ENCODE measurements at regions not wholly inside any gene's neighbourhood (a gene's known extent, or its start where the extent isn't known, plus 50 kb on each side); places are given as distances from the start of the nearest gene placed in this dataset.

DNA sequence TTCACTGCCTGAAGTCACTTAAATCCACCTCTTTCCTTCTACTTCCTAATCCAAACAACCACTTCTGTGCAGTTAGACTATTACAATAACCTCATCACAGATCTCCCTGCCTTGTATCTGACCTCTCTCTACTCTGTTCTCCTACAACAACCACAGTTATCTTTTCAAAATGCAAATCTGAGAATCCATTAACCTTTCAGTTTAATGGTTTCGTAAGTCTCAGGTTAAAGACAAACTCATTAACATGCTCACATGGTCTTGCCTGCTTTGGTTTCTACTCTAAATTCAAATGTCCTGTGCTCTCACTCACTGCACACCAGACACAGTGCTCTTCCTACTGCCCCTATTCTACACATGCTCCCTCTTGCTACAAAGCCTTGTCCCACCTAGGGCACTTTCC, 406.5 kb upstream of the THBS1 start:
- no peak for DNase-seq (ENCODE audit: low read depth, low spot score)

- no peak for DNase-seq (ENCODE audit: low read depth, low spot score)
These were observed 404.8 kb upstream of the THBS1 start for GRCh38 chr15:39176030-39176429.

GRCh38 chr15:39177561-39177960, 403.3 kb upstream of the THBS1 start:
- no peak for DNase-seq (ENCODE audit: low read depth, low spot score)

GRCh38 chr15:39180030-39180429, 400.8 kb upstream of the THBS1 start:
- DNase-seq (ENCODE audit: low read depth, low spot score), result no peak

DNA sequence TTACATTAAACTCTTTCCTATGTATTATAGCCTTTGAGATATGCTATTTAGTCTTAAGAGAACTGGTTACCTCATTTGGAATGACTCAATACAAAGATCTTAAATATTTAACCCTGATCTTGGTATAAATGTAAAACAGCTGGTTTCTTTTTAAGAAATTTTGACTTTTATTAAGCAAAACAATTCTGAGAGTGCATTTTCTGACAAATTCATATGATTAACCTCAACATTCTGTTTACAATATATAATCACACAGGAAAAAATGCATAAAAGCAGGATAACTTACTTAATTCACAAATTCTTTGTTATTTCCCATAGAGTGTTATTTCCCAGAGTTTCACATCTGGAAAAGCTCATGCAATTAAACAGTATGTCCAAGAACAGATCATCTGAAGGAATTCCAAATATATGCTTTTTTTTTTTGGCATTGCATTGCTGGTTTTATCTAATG, 400.4 kb upstream of the THBS1 start:
- no peak for DNase-seq (ENCODE audit: low read depth, low spot score)

DNA sequence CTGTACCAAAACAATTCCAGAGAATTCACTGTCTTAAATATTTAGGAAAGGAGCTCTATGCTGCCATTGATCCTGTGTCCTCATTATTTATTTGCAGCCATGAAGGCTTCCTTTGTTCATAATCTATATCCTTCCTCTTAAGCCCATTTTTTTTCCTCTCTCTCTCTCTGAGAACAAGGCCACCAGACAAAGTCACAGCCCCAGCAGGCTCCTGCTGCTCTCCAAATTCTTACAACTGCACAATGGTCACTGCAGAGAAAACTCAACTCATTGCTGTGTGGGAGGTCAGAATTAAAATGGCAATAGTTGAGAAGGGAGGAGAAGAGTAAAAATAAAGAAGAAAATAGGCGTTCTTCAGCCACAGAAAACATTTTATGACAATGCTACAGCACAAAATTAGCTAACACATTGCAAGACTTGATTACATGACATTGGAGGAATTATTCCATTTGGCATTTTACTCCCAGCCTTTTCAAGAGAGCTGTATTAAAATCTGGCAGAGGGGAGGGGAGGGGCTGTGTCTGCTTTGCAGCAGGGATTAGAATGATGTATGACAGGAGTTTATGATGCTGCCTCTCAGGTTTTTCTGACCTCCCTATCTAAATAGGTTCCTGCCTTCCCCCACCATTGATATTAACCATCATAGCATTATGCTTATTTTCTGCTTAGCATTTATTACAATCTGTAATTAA, 399.7 kb upstream of the THBS1 start:
- no peak for DNase-seq (ENCODE audit: low read depth, low spot score)

DNA sequence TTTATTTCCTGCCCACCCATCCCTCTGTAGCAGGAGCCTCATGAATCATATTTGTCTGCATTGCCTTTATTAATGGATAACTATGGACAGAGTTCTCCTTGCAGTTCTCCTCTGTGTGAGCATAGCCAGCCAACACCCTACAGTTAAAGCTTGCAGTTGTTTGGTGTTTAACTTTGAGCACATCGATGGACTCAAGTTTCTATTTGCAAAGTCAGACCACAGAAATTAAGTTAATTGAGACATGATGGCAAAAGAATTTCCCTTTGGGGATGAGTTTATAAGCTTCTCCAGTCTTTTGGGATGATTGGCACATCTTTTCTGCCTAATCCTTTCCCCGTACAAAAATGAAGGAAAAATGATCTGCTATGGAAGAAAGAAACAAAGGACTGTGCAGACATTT, 398.9 kb upstream of the THBS1 start:
- DNase-seq (ENCODE audit: low read depth, low spot score), result no peak

DNA sequence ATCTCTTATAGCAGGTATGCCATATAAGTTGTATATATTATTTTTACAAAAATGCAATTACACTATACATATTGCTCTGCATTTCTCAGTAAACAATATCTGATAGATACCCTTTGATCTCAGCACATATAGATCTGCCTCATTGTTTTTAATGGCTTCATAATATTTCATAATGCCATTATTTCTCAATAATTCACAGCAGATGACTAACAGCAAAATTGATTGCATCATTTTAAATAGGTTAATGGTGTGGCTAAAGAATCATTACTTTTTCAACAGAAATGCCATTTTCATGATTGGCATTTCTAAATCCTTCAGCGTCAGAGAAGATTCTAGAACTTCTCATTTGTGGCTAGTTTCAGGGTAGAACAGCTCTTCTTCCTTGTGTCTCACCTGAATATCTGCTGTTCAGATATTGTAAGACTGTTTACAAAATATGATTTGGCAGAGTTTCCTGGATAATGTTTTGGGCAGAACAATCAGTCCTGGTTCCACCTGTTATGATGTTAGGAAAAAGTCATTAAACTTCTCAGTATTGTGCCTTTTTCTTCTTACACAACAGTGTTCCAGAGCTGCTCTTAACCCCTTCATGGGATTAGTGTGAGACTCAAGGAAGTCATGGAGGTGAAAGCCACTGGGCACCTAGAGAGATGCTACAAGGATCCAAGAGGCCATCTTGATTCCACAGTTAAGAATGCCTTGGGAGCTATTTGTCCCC, 397.6 kb upstream of the THBS1 start:
- no peak for DNase-seq (ENCODE audit: low read depth, low spot score)

- no peak for DNase-seq (ENCODE audit: low read depth, low spot score)
These were observed 396.0 kb upstream of the THBS1 start for GRCh38 chr15:39184701-39185390.

GRCh38 chr15:39188314-39188713, 392.6 kb upstream of the THBS1 start:
- no peak for DNase-seq (ENCODE audit: low read depth, low spot score)

GRCh38 chr15:39188930-39189329, 391.9 kb upstream of the THBS1 start:
- DNase-seq (ENCODE audit: low read depth, low spot score), result no peak

- no peak for DNase-seq (ENCODE audit: low read depth, low spot score)
These were observed 389.0 kb upstream of the THBS1 start for GRCh38 chr15:39191871-39192291.

GRCh38 chr15:39192351-39192750, 388.5 kb upstream of the THBS1 start:
- DNase-seq (ENCODE audit: low read depth, low spot score), result no peak

- DNase-seq (ENCODE audit: low read depth, low spot score), result no peak
These were observed 387.8 kb upstream of the THBS1 start for GRCh38 chr15:39192979-39193560.

DNA sequence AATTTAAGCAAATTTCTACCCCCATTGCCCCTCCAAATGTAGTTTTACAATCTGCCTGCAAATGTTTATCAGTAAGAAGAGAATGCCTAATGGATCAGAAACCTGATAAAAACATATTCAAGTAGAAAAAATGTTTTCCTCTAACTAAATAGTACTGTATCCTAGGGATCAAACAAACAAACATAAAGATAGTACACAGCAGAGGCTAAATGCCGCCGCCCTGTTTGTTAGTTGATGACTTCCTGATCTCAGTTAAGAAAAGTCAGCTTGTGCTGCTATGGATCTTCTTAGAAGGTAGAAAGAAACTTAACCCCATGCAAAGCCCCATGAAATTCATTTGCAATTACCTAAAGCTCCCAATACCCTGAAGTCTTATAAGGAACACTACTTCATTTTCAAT, 387.3 kb upstream of the THBS1 start:
- no peak for DNase-seq (ENCODE audit: low read depth, low spot score)

DNA sequence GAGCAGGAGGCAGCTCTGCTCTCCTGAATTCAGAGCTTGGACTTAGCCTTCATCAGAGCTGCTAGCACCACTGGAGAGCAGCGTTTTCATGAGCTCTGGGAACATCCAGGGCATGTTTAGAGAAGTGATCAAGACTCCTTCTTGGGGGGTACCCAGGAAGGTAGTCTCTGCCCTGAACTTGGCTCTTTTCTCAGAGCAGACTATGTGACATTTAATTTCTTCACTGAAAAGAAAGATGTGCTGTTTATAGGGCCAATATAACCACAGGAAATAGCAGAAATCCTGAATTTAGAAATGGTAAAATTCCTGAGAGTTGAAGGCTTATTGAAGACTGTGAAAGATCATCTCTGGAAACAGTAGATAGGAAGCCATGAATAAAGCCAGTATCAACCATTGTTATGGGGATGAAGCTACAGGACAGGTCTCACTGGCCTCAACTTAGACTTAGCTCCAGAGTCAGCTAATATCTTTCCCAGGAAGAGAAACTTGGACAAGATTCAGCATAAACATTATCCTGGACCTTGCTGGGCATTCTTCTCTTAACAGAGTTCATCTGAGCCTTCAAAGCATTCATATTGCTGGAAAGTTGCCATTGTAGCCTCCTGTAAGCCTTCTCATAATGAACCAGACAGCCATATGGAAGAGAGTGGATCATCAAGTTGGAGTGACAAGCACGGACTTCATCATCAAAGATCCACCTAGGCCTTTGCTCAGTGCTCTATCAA, 386.6 kb upstream of the THBS1 start:
- DNase-seq (ENCODE audit: low read depth, low spot score), result no peak

- no peak for DNase-seq (ENCODE audit: low read depth, low spot score)
These were observed 384.9 kb upstream of the THBS1 start for GRCh38 chr15:39195961-39196486.

- no peak for DNase-seq (ENCODE audit: low read depth, low spot score)
These were observed 382.6 kb upstream of the THBS1 start for GRCh38 chr15:39198044-39199000.

GRCh38 chr15:39199076-39199475, 381.8 kb upstream of the THBS1 start:
- DNase-seq (ENCODE audit: low read depth, low spot score), result no peak

- no peak for DNase-seq (ENCODE audit: low read depth, low spot score)
These were observed 380.3 kb upstream of the THBS1 start for GRCh38 chr15:39200586-39200985.
